Liver (tissue), 3 donors: ENCODE measurements at regions not wholly inside any gene's neighbourhood (a gene's known extent, or its start where the extent isn't known, plus 50 kb on each side); places are given as distances from the start of the nearest gene placed in this dataset.

ENCODE experiments used
- TAF1 ChIP-seq: conservative IDR thresholded peaks from 2 replicates; pipeline ENCODE4 v1.6.1; 2016; ENCODE audit warnings: antibody characterized with exemption, mild to moderate bottlenecking
- YY1 ChIP-seq: IDR thresholded peaks from 2 replicates; pipeline ENCODE4 v1.6.1; 2016; ENCODE audit warnings: antibody characterized with exemption, mild to moderate bottlenecking
- TF ChIP-seq, protein P1 (sequence below): fragments of 150-350 bp; IDR thresholded peaks from 2 replicates; pipeline ENCODE4 v1.5.1; 2017; ENCODE audit warnings: improper control_type of control experiment, low read depth, low read length; ENCODE audit not compliant: missing input control
- donor health status: healthy.
- donor health status: healthy.

DNA sequence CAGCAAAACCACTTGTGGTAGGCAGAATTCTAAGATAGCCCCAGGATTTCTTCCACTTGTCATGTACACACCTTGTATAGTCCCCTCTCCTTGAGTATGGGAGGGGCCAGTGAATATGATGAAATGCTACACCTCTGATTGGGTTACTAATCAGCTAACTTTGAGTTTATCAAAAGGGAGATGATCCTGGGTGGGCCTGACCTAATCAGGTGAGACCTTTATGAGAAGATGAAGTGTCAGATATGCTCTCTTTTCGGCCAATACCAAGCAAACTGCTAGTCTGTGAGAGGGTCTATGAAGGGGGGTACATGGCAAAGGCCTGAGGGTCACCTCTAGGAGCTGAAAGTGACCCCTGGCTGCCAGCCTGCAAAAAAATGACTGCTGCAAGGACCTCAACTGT is 154.3 kb upstream of the CRY1 start:
- TF ChIP-seq, protein P1, sequence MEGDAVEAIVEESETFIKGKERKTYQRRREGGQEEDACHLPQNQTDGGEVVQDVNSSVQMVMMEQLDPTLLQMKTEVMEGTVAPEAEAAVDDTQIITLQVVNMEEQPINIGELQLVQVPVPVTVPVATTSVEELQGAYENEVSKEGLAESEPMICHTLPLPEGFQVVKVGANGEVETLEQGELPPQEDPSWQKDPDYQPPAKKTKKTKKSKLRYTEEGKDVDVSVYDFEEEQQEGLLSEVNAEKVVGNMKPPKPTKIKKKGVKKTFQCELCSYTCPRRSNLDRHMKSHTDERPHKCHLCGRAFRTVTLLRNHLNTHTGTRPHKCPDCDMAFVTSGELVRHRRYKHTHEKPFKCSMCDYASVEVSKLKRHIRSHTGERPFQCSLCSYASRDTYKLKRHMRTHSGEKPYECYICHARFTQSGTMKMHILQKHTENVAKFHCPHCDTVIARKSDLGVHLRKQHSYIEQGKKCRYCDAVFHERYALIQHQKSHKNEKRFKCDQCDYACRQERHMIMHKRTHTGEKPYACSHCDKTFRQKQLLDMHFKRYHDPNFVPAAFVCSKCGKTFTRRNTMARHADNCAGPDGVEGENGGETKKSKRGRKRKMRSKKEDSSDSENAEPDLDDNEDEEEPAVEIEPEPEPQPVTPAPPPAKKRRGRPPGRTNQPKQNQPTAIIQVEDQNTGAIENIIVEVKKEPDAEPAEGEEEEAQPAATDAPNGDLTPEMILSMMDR: no peak
- TF ChIP-seq TAF1 (no peak), YY1 (no peak)
